ENCODE measurements at regions not wholly inside any gene's neighbourhood (a gene's known extent, or its start where the extent isn't known, plus 50 kb on each side); places are given as distances from the start of the nearest gene placed in this dataset.

DNA sequence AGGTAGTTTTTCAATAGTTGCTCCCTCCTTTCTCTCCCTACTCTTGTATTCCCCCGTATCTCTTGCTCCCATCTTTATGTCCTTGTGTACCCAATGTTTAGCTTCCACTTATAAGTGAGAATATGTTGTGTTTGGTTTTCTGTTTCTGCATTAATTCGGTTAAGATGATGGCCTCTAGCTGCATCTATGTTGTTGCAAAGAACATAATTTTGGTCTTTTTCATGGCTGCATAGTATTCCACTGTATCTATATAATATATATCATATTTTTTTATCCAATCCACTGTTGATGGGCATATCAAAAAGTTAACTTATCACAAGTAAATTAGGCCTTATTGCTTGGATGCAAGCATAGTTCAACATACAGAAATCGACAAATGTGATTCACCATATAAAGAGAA is 594.0 kb downstream of the TYW1 start:
- WGBS: 72% methylated on average over 3 of the region's 3 CpGs
- TF ChIP-seq FOXA1 (IDR thresholded peaks at IDR 0.05) (no peak), GABPA (IDR thresholded peaks at IDR 0.05 in 1 of 2, conservative IDR thresholded peaks at IDR 0.05 in 1 of 2) (no peak), FOXA2 (IDR thresholded peaks at IDR 0.05) (no peak), HNF4A (conservative IDR thresholded peaks at IDR 0.05) (no peak), NR2F2 (IDR thresholded peaks at IDR 0.05) (no peak), JUND (IDR thresholded peaks at IDR 0.05) (no peak)
- TF ChIP-seq, protein P1, sequence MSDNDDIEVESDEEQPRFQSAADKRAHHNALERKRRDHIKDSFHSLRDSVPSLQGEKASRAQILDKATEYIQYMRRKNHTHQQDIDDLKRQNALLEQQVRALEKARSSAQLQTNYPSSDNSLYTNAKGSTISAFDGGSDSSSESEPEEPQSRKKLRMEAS (IDR thresholded peaks at IDR 0.05): no peak
- TF ChIP-seq, protein P2, sequence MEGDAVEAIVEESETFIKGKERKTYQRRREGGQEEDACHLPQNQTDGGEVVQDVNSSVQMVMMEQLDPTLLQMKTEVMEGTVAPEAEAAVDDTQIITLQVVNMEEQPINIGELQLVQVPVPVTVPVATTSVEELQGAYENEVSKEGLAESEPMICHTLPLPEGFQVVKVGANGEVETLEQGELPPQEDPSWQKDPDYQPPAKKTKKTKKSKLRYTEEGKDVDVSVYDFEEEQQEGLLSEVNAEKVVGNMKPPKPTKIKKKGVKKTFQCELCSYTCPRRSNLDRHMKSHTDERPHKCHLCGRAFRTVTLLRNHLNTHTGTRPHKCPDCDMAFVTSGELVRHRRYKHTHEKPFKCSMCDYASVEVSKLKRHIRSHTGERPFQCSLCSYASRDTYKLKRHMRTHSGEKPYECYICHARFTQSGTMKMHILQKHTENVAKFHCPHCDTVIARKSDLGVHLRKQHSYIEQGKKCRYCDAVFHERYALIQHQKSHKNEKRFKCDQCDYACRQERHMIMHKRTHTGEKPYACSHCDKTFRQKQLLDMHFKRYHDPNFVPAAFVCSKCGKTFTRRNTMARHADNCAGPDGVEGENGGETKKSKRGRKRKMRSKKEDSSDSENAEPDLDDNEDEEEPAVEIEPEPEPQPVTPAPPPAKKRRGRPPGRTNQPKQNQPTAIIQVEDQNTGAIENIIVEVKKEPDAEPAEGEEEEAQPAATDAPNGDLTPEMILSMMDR (IDR thresholded peaks at IDR 0.05; ENCODE audit: low read depth, low read length, missing input control): no peak
- TF ChIP-seq, protein P3, sequence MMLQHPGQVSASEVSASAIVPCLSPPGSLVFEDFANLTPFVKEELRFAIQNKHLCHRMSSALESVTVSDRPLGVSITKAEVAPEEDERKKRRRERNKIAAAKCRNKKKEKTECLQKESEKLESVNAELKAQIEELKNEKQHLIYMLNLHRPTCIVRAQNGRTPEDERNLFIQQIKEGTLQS (IDR thresholded peaks at IDR 0.05): no peak
- TF ChIP-seq, protein P4, sequence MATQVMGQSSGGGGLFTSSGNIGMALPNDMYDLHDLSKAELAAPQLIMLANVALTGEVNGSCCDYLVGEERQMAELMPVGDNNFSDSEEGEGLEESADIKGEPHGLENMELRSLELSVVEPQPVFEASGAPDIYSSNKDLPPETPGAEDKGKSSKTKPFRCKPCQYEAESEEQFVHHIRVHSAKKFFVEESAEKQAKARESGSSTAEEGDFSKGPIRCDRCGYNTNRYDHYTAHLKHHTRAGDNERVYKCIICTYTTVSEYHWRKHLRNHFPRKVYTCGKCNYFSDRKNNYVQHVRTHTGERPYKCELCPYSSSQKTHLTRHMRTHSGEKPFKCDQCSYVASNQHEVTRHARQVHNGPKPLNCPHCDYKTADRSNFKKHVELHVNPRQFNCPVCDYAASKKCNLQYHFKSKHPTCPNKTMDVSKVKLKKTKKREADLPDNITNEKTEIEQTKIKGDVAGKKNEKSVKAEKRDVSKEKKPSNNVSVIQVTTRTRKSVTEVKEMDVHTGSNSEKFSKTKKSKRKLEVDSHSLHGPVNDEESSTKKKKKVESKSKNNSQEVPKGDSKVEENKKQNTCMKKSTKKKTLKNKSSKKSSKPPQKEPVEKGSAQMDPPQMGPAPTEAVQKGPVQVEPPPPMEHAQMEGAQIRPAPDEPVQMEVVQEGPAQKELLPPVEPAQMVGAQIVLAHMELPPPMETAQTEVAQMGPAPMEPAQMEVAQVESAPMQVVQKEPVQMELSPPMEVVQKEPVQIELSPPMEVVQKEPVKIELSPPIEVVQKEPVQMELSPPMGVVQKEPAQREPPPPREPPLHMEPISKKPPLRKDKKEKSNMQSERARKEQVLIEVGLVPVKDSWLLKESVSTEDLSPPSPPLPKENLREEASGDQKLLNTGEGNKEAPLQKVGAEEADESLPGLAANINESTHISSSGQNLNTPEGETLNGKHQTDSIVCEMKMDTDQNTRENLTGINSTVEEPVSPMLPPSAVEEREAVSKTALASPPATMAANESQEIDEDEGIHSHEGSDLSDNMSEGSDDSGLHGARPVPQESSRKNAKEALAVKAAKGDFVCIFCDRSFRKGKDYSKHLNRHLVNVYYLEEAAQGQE (IDR thresholded peaks at IDR 0.05): no peak
- no peak for DNase-seq (ENCODE audit: low spot score)
- Histone ChIP-seq H3K27me3 (ENCODE audit: control insufficient read depth in 4 of 4, insufficient read depth in 4 of 4, low read length in 3 of 4) (no peaks in the 10 kb centered on the region), H3K9me3 (ENCODE audit: control insufficient read depth in 4 of 4, low read length in 3 of 4) (peaks cover 2 to 25% (median 24%) of the 10 kb centered on the region in 4 donors), H3K36me3 (ENCODE audit: control insufficient read depth in 4 of 4, insufficient read depth in 3 of 4, low read depth in 1 of 4, low read length in 3 of 4) (no peaks in the 10 kb centered on the region), H3K4me3 (ENCODE audit: low read depth in 1 of 3, low read length in 3 of 3) (no peak overlapping the region), H3K27ac (ENCODE audit: low read depth in 1 of 2, low read length in 2 of 2) (no peak overlapping the region), H3K4me1 (ENCODE audit: control insufficient read depth in 4 of 4, insufficient read depth in 4 of 4, low read length in 3 of 4) (no peaks in the 10 kb centered on the region), H3K9ac (ENCODE audit: low read depth in 1 of 2, low read length in 2 of 2) (no peak overlapping the region)

DNA sequence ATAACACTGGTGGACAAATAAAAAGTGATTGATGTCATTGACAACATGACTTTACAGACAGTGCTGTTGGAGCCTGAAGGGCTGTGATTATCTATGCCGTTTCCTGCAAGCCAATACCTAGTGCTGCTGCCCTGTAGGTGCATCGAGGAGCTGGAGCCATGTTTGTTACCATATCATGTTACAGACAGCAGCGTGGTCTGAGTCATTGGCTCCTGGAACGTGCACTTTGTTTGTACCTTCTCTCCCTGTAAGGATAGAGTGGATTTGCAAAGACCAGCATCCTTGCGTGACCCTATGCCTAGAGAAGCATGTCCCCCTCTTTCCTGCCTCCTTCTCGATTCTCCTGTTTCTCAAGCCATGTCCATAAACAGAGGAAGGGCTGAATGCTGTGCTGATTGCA is 597.2 kb downstream of the TYW1 start:
- Histone ChIP-seq H3K27me3 (ENCODE audit: control insufficient read depth in 4 of 4, insufficient read depth in 4 of 4, low read length in 3 of 4) (no peaks in the 10 kb centered on the region), H3K27ac (ENCODE audit: low read depth in 1 of 2, low read length in 2 of 2) (no peak overlapping the region), H3K9me3 (ENCODE audit: control insufficient read depth in 4 of 4, low read length in 3 of 4) (peaks cover 0 to 8% (median 2%) of the 10 kb centered on the region in 4 donors), H3K4me1 (ENCODE audit: control insufficient read depth in 4 of 4, insufficient read depth in 4 of 4, low read length in 3 of 4) (no peaks in the 10 kb centered on the region), H3K4me3 (ENCODE audit: low read depth in 1 of 3, low read length in 3 of 3) (no peak overlapping the region), H3K9ac (ENCODE audit: low read depth in 1 of 2, low read length in 2 of 2) (no peak overlapping the region), H3K36me3 (ENCODE audit: control insufficient read depth in 4 of 4, insufficient read depth in 3 of 4, low read depth in 1 of 4, low read length in 3 of 4) (no peaks in the 10 kb centered on the region)
- 32% methylated on average over 6 of the region's 6 CpGs for WGBS
- no peak for DNase-seq (ENCODE audit: low spot score)
- TF ChIP-seq SP1 (IDR thresholded peaks at IDR 0.05): no peak
- no peak for TF ChIP-seq HNF4A (conservative IDR thresholded peaks at IDR 0.05)
- TF ChIP-seq, protein P4 (IDR thresholded peaks at IDR 0.05): no peak
- no peak for TF ChIP-seq YY1 (IDR thresholded peaks at IDR 0.05)
- TF ChIP-seq, protein P2 (IDR thresholded peaks at IDR 0.05; ENCODE audit: low read depth, low read length, missing input control): no peak
- no peak for TF ChIP-seq TAF1 (conservative IDR thresholded peaks at IDR 0.05)
- TF ChIP-seq, protein P1 (IDR thresholded peaks at IDR 0.05): no peak
- TF ChIP-seq EGR1 (IDR thresholded peaks at IDR 0.05; ENCODE audit: low read depth in 2 of 2): no peak
- TF ChIP-seq RAD21 (IDR thresholded peaks at IDR 0.05): no peak
- no peak for TF ChIP-seq FOXA1 (IDR thresholded peaks at IDR 0.05)
- TF ChIP-seq, protein P3 (IDR thresholded peaks at IDR 0.05): no peak
- no peak for TF ChIP-seq FOXA2 (IDR thresholded peaks at IDR 0.05)
- TF ChIP-seq JUND (IDR thresholded peaks at IDR 0.05): no peak
- no peak for TF ChIP-seq NR2F2 (IDR thresholded peaks at IDR 0.05)
- TF ChIP-seq, protein P5, sequence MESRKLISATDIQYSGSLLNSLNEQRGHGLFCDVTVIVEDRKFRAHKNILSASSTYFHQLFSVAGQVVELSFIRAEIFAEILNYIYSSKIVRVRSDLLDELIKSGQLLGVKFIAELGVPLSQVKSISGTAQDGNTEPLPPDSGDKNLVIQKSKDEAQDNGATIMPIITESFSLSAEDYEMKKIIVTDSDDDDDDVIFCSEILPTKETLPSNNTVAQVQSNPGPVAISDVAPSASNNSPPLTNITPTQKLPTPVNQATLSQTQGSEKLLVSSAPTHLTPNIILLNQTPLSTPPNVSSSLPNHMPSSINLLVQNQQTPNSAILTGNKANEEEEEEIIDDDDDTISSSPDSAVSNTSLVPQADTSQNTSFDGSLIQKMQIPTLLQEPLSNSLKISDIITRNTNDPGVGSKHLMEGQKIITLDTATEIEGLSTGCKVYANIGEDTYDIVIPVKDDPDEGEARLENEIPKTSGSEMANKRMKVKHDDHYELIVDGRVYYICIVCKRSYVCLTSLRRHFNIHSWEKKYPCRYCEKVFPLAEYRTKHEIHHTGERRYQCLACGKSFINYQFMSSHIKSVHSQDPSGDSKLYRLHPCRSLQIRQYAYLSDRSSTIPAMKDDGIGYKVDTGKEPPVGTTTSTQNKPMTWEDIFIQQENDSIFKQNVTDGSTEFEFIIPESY (IDR thresholded peaks at IDR 0.05): no peak
- no peak for TF ChIP-seq GABPA (IDR thresholded peaks at IDR 0.05 in 1 of 2, conservative IDR thresholded peaks at IDR 0.05 in 1 of 2)
